Astrocyte (in vitro differentiated cells and primary cell): ENCODE measurements at regions not wholly inside any gene's neighbourhood (a gene's known extent, or its start where the extent isn't known, plus 50 kb on each side); places are given as distances from the start of the nearest gene placed in this dataset.
A peak's percentile ranks its signal among the peaks of the same experiment; 100 is the strongest.

ENCODE experiments used
- DNase-seq: peaks from one replicate; pipeline ENCODE4 v3.0.0-alpha.2; 2010; ENCODE audit warnings: low read depth
- FAIRE-seq: peaks from 2 replicates; lab custom pipeline; 2011; peaks lifted over from hg19 to GRCh38; lab: Jason Lieb, UNC
- H2AFZ ChIP-seq: 2 replicates; pipeline ENCODE4 v1.6.0; 2012; ENCODE audit warnings: low read depth, low read length, inconsistent platforms
- H3K27ac ChIP-seq: 2 replicates; pipeline ENCODE4 v1.5.1; 2011; ENCODE audit warnings: low read depth, low read length, inconsistent platforms
- H3K27me3 ChIP-seq: 2 replicates; pipeline ENCODE4 v1.6.0; 2011; ENCODE audit warnings: low read length, inconsistent platforms; ENCODE audit not compliant: insufficient read depth
- H3K36me3 ChIP-seq: 2 replicates; pipeline ENCODE4 v1.5.1; 2011; ENCODE audit warnings: low read length, inconsistent platforms; ENCODE audit not compliant: insufficient read depth
- H3K4me1 ChIP-seq: 2 replicates; pipeline ENCODE4 v1.5.1; 2011; ENCODE audit warnings: low read length, inconsistent platforms; ENCODE audit not compliant: insufficient read depth
- H3K4me2 ChIP-seq: 2 replicates; pipeline ENCODE4 v1.6.0; 2012; ENCODE audit warnings: low read length, inconsistent platforms
- H3K4me3 ChIP-seq: 2 replicates; pipeline ENCODE4 v1.5.1; 2011; ENCODE audit warnings: low read depth, mild to moderate bottlenecking, low read length, inconsistent platforms; ENCODE audit not compliant: insufficient read depth
- H3K79me2 ChIP-seq: 2 replicates; pipeline ENCODE4 v1.6.0; 2012; ENCODE audit warnings: mild to moderate bottlenecking, low read length, inconsistent platforms; ENCODE audit not compliant: insufficient read depth
- H3K9ac ChIP-seq: 2 replicates; pipeline ENCODE4 v1.6.0; 2012; ENCODE audit warnings: mild to moderate bottlenecking, low read length, inconsistent platforms
- H3K9me3 ChIP-seq: 2 replicates; pipeline ENCODE4 v1.5.1; 2012; ENCODE audit warnings: low read depth, mild to moderate bottlenecking, low read length, inconsistent platforms; ENCODE audit not compliant: insufficient read depth
- H4K20me1 ChIP-seq: 2 replicates; pipeline ENCODE4 v1.6.0; 2012; ENCODE audit warnings: low read length, inconsistent platforms; ENCODE audit not compliant: insufficient read depth
- H3K27ac Mint-ChIP-seq: one replicate; pipeline ENCODE4 v1.8.0; 2021; ENCODE audit warnings: mild to moderate bottlenecking, mixed read lengths; ENCODE audit not compliant: unreplicated experiment
- H3K27me3 Mint-ChIP-seq: one replicate; pipeline ENCODE4 v1.8.0; 2021; ENCODE audit warnings: low read depth, mixed read lengths; ENCODE audit not compliant: unreplicated experiment
- H3K36me3 Mint-ChIP-seq: one replicate; pipeline ENCODE4 v1.8.0; 2021; ENCODE audit warnings: low read depth, mixed read lengths; ENCODE audit not compliant: unreplicated experiment
- H3K4me1 Mint-ChIP-seq: one replicate; pipeline ENCODE4 v1.8.0; 2021; ENCODE audit warnings: low read depth, mixed read lengths; ENCODE audit not compliant: unreplicated experiment
- H3K4me3 Mint-ChIP-seq: one replicate; pipeline ENCODE4 v1.8.0; 2021; ENCODE audit warnings: mild to moderate bottlenecking, moderate library complexity, mixed read lengths; ENCODE audit not compliant: unreplicated experiment
- H3K9me3 Mint-ChIP-seq: one replicate; pipeline ENCODE4 v1.8.0; 2021; ENCODE audit warnings: mild to moderate bottlenecking, mixed read lengths; ENCODE audit not compliant: unreplicated experiment
- EZH2 ChIP-seq: IDR thresholded peaks from 2 replicates; pipeline ENCODE4 v1.6.1; 2012; ENCODE audit warnings: mild to moderate bottlenecking, low read length, inconsistent platforms; ENCODE audit not compliant: insufficient read depth
- TF ChIP-seq, protein P1 (sequence below): IDR thresholded peaks from 2 replicates; pipeline ENCODE4 v1.5.1; 2011; ENCODE audit warnings: low read depth, mild to moderate bottlenecking, inconsistent platforms, low read length, moderate library complexity; ENCODE audit not compliant: insufficient read depth

DNA sequence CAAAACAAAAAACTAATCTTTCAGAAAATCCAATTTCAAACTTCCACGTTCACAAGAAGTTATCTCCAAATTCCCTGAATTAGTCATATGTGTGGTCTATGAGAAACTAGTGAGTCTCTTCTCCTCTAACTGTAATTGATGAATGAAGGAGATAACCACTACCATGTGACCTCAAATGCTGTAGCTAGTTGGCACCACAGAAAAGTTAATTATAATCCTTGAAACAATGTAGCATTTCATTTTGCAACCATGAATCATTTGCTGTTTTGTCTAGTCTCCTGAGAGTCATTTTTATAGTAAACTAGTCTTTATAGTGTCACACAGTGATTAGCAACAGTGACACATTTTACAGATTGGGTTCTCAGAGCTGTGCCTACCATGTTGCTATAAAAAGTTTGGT, 287.5 kb downstream of the LRRIQ3 start:
- Mint-ChIP-seq H3K27ac (no peak overlapping the region), H3K27me3 (no peaks in the 10 kb centered on the region), H3K9me3 (peaks cover 13% of the 10 kb centered on the region), H3K4me3 (no peak overlapping the region), H3K4me1 (peaks cover 18% of the 10 kb centered on the region), H3K36me3 (no peaks in the 10 kb centered on the region)
- Histone ChIP-seq H3K9ac (no peak overlapping the region), H3K79me2 (no peaks in the 10 kb centered on the region), H3K9me3 (no peaks in the 10 kb centered on the region), H3K27me3 (no peaks in the 10 kb centered on the region), H4K20me1 (no peaks in the 10 kb centered on the region), H3K27ac (no peak overlapping the region), H3K36me3 (no peaks in the 10 kb centered on the region), H3K4me1 (no peaks in the 10 kb centered on the region), H2AFZ (no peak overlapping the region), H3K4me2 (no peak overlapping the region), H3K4me3 (no peak overlapping the region)
- TF ChIP-seq, protein P1, sequence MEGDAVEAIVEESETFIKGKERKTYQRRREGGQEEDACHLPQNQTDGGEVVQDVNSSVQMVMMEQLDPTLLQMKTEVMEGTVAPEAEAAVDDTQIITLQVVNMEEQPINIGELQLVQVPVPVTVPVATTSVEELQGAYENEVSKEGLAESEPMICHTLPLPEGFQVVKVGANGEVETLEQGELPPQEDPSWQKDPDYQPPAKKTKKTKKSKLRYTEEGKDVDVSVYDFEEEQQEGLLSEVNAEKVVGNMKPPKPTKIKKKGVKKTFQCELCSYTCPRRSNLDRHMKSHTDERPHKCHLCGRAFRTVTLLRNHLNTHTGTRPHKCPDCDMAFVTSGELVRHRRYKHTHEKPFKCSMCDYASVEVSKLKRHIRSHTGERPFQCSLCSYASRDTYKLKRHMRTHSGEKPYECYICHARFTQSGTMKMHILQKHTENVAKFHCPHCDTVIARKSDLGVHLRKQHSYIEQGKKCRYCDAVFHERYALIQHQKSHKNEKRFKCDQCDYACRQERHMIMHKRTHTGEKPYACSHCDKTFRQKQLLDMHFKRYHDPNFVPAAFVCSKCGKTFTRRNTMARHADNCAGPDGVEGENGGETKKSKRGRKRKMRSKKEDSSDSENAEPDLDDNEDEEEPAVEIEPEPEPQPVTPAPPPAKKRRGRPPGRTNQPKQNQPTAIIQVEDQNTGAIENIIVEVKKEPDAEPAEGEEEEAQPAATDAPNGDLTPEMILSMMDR, result no peak
- TF ChIP-seq EZH2, result no peak
- DNase-seq (peak; percentile 40), FAIRE-seq (no peak)

DNA sequence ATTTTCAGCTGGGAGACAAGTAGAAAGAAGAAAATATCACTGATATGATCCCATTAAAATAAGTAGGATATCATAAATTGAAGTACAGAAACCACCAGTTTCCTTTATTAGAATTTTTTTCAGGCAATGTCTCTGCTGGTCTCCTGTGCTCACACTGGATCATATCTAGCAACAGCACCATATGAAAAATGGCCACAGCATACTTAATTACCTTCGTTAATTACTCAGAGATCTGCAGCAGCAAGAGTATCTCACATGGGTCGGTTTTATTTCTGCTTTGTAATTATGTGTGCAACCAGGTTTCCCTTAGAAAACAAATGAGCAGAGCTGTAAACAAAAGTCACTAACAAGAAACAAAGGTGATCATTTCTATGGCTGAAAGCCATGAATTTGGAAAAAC, 287.9 kb downstream of the LRRIQ3 start:
- no peak overlapping the region for H3K27ac Mint-ChIP-seq
- Histone ChIP-seq H3K27ac (no peak overlapping the region), H3K79me2 (no peaks in the 10 kb centered on the region), H3K4me3 (no peak overlapping the region), H3K9ac (no peak overlapping the region), H3K4me2 (no peak overlapping the region), H2AFZ (no peak overlapping the region), H3K27me3 (no peaks in the 10 kb centered on the region), H4K20me1 (no peaks in the 10 kb centered on the region), H3K4me1 (no peaks in the 10 kb centered on the region), H3K36me3 (no peaks in the 10 kb centered on the region), H3K9me3 (no peaks in the 10 kb centered on the region)
- TF ChIP-seq, protein P1, result no peak
- no peak for TF ChIP-seq EZH2
- H3K36me3 Mint-ChIP-seq, result no peaks in the 10 kb centered on the region
- DNase-seq (no peak), FAIRE-seq (no peak)
- no peaks in the 10 kb centered on the region for H3K27me3 Mint-ChIP-seq
- H3K4me1 Mint-ChIP-seq, result peaks cover 18% of the 10 kb centered on the region
- no peak overlapping the region for H3K4me3 Mint-ChIP-seq
- H3K9me3 Mint-ChIP-seq, result peaks cover 13% of the 10 kb centered on the region

DNA sequence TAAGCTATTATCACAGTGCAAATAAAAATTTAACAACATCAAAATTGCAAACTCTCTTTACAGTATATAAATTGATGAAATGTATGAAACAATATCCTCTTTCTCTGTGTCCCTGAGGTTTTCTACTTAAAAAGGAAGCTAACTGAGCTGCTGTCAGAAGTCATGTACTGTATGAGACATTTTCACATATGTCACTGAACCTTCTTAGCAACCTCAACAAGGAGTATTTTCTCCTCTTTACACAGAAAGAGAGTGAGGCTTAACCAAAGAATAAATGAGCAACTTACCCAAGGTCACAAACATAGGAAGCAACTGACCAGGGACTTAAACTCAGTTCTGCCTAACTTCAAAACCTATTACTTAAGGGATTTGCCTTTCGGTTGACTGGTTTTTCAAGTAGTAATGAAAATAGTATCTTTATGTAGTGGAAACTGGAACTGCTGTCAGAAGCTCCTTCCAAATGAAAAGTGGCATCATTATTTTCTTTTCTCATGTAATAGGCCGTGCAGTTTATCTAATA, 288.9 kb downstream of the LRRIQ3 start:
- Mint-ChIP-seq H3K27ac (no peak overlapping the region), H3K4me3 (no peak overlapping the region), H3K4me1 (peaks cover 18% of the 10 kb centered on the region), H3K27me3 (no peaks in the 10 kb centered on the region), H3K36me3 (no peaks in the 10 kb centered on the region), H3K9me3 (peaks cover 13% of the 10 kb centered on the region)
- DNase-seq (no peak), FAIRE-seq (no peak)
- Histone ChIP-seq H3K79me2 (no peaks in the 10 kb centered on the region), H3K4me2 (no peak overlapping the region), H3K27me3 (no peaks in the 10 kb centered on the region), H3K9ac (no peak overlapping the region), H2AFZ (no peak overlapping the region), H4K20me1 (no peaks in the 10 kb centered on the region), H3K9me3 (no peaks in the 10 kb centered on the region), H3K27ac (no peak overlapping the region), H3K4me3 (no peak overlapping the region), H3K36me3 (no peaks in the 10 kb centered on the region), H3K4me1 (no peaks in the 10 kb centered on the region)
- TF ChIP-seq, protein P1, result no peak
- TF ChIP-seq EZH2, result no peak
